ENCODE measurements at regions not wholly inside any gene's neighbourhood (a gene's known extent, or its start where the extent isn't known, plus 50 kb on each side); places are given as distances from the start of the nearest gene placed in this dataset.
A peak's percentile ranks its signal among the peaks of the same experiment; 100 is the strongest.
"Not testable (repeated sequence)": the region's sequence is repeated elsewhere in the genome, so short reads cannot be mapped to it uniquely, and the experiment has no call there.

GRCh38 chr7:136102881-136103280 lies 125.7 kb upstream of the MTPN start:
- H3K4me1 Mint-ChIP-seq, result no peaks in the 10 kb centered on the region
- H3K9me3 Mint-ChIP-seq, result peaks cover 12% of the 10 kb centered on the region
- no peaks in the 10 kb centered on the region for H3K36me3 Mint-ChIP-seq (ENCODE audit: low read depth)
- no peak for DNase-seq
- H3K27ac Mint-ChIP-seq, result no peak overlapping the region
- H3K4me3 Mint-ChIP-seq, result no peak overlapping the region
- H3K27me3 Mint-ChIP-seq, result no peaks in the 10 kb centered on the region
- ChIA-PET CTCF (interaction anchor here (1.0 kb wide), 1 partner anchor 13 kb away, joined by 6 read pairs; no protein-coding TSS in a partner anchor), POLR2A (no interaction called here)

- DNase-seq; H3K9me3 Mint-ChIP-seq; POLR2A ChIA-PET; H3K4me3 Mint-ChIP-seq; H3K36me3 Mint-ChIP-seq (ENCODE audit: low read depth); CTCF ChIA-PET; H3K4me1 Mint-ChIP-seq; H3K27me3 Mint-ChIP-seq; H3K27ac Mint-ChIP-seq: not testable (repeated sequence)
Measured at GRCh38 chr7:136092714-136093113, 115.6 kb upstream of the MTPN start.

- no peak overlapping the region for H3K4me3 Mint-ChIP-seq
- no peaks in the 10 kb centered on the region for H3K36me3 Mint-ChIP-seq (ENCODE audit: low read depth)
- H3K9me3 Mint-ChIP-seq, result peaks cover 2% of the 10 kb centered on the region
- CTCF ChIA-PET, result no interaction called here
- DNase-seq, result no peak
- no peaks in the 10 kb centered on the region for H3K27me3 Mint-ChIP-seq
- POLR2A ChIA-PET, result no interaction called here
- no peak overlapping the region for H3K27ac Mint-ChIP-seq
- no peaks in the 10 kb centered on the region for H3K4me1 Mint-ChIP-seq
Measured at GRCh38 chr7:136087881-136088280, 110.7 kb upstream of the MTPN start.

DNA sequence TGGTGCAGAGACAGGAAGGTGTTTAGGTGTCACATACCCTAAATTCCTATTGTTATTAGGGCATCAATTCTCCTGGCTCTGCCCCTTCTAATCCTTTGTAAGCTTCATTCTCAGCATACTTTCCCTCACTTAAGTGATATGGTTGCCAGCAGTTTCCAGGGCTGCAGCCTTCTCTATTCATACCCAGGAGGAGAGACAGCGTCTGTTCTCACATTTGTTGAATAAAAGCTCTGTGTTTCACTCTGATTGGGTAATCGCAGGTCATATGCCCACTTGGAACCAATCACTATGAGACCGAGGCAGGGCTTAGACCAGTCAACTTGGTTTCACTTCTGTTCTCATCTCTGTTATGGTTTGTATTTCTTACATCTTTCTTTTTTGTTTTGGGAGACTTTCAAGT lies 109.6 kb upstream of the MTPN start:
- POLR2A ChIA-PET, result no interaction called here
- H3K27ac Mint-ChIP-seq, result no peak overlapping the region
- H3K36me3 Mint-ChIP-seq (ENCODE audit: low read depth), result no peaks in the 10 kb centered on the region
- no peaks in the 10 kb centered on the region for H3K27me3 Mint-ChIP-seq
- no peaks in the 10 kb centered on the region for H3K9me3 Mint-ChIP-seq
- CTCF ChIA-PET, result no interaction called here
- H3K4me1 Mint-ChIP-seq, result no peaks in the 10 kb centered on the region
- peak; percentile 17 for DNase-seq
- H3K4me3 Mint-ChIP-seq, result no peak overlapping the region

DNA sequence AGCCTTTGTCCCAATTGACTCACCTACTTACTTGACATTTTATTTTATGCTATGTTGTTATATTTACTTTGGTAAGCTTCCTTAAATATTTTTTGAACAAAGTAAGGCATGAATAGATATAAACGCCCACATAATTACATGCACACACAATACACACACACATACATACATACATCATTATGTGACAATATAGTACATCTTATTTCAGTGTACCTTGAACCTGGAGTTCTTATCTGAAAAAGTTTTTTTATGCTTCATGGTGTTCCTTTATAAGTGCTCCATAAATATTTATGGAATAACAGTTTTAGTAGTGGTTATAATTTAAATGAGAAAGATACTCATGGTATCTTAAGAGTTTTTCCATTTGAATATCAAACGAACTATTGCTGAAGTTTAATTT lies 102.8 kb upstream of the MTPN start:
- Mint-ChIP-seq H3K27ac (no peak overlapping the region), H3K4me1 (no peaks in the 10 kb centered on the region), H3K9me3 (no peaks in the 10 kb centered on the region), H3K27me3 (no peaks in the 10 kb centered on the region), H3K36me3 (ENCODE audit: low read depth) (no peaks in the 10 kb centered on the region), H3K4me3 (no peak overlapping the region)
- ChIA-PET POLR2A (no interaction called here), CTCF (no interaction called here)
- DNase-seq, result no peak

DNA sequence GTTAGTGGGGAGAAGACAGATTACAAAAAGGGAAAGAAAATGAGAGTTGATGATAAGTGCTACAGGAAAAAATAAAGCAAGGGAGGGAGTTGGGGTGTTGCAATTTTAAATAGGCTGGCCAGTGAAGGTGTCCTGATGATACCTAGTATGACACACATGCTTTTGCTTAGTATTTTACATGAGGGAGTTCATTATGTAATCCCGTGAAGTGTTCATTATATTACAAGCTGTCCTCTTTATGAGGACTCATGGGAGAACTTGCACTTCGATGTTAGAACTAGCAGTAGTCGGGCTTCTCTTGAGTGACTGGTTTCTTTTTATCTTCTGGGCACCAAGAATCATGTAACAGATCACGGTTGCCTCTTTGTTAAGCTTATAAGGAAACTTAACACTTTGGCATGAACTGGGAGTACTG lies 102.3 kb upstream of the MTPN start:
- Mint-ChIP-seq H3K36me3 (ENCODE audit: low read depth) (no peaks in the 10 kb centered on the region), H3K27me3 (no peaks in the 10 kb centered on the region)
- POLR2A ChIA-PET, result no interaction called here

DNA sequence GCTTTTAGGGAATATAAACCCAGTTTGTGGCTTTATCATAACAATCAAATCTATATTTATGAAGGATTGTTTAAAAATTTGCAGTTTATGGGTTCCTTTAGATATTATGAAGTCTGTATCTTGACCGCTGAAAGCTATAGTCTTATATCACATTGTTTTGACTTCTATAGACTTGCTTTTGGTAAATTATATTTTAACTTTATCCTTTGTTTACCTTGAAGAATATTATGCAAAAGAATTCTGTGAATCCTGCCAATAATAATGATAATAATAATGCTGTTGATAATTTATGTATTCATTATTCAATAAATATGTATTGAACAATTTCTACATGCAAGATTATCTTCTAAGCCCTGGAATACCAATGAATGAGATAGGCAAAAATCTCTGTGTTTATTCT lies 101.9 kb upstream of the MTPN start:
- CTCF ChIA-PET, result no interaction called here

More for the DNA sequence above, 102.3 kb upstream of the MTPN start:
- no peaks in the 10 kb centered on the region for H3K9me3 Mint-ChIP-seq
- CTCF ChIA-PET, result no interaction called here
- no peaks in the 10 kb centered on the region for H3K4me1 Mint-ChIP-seq
- no peak for DNase-seq
- no peak overlapping the region for H3K4me3 Mint-ChIP-seq
- no peak overlapping the region for H3K27ac Mint-ChIP-seq

GRCh38 chr7:136078630-136079029 lies 101.5 kb upstream of the MTPN start:
- no peaks in the 10 kb centered on the region for H3K9me3 Mint-ChIP-seq
- POLR2A ChIA-PET, result no interaction called here
- CTCF ChIA-PET, result no interaction called here
- DNase-seq, result no peak
- H3K4me3 Mint-ChIP-seq, result no peak overlapping the region
- H3K27ac Mint-ChIP-seq, result no peak overlapping the region
- H3K36me3 Mint-ChIP-seq (ENCODE audit: low read depth), result no peaks in the 10 kb centered on the region
- no peaks in the 10 kb centered on the region for H3K27me3 Mint-ChIP-seq
- H3K4me1 Mint-ChIP-seq, result no peaks in the 10 kb centered on the region

More for the DNA sequence above, 101.9 kb upstream of the MTPN start:
- Mint-ChIP-seq H3K36me3 (ENCODE audit: low read depth) (no peaks in the 10 kb centered on the region), H3K27ac (no peak overlapping the region), H3K27me3 (no peaks in the 10 kb centered on the region), H3K4me3 (no peak overlapping the region), H3K9me3 (no peaks in the 10 kb centered on the region), H3K4me1 (no peaks in the 10 kb centered on the region)
- DNase-seq, result no peak
- POLR2A ChIA-PET, result no interaction called here

DNA sequence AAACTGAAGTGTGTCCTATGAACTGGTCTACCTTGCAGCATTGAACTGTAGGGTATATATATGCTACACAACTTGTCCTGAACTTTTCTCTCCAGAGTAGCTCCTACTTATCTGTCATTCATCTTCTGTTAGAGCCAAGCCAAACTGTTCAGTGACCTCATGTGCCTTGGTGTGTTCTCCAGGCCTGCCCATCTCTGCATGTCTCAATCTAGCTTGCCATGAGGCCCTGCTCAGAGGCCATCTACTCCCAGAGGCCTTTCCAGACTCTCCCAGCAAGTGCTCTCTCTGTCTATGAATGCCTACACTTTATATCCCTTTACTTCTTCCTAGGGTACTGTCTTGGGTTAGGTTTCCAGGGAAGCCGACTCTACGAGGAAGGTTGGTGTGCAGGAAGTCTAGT lies 99.8 kb upstream of the MTPN start:
- POLR2A ChIA-PET, result no interaction called here
- no peak for DNase-seq
- H3K27ac Mint-ChIP-seq, result no peak overlapping the region
- H3K27me3 Mint-ChIP-seq, result no peaks in the 10 kb centered on the region
- H3K9me3 Mint-ChIP-seq, result no peaks in the 10 kb centered on the region
- H3K4me1 Mint-ChIP-seq, result no peaks in the 10 kb centered on the region
- CTCF ChIA-PET, result no interaction called here
- H3K4me3 Mint-ChIP-seq, result no peak overlapping the region
- no peaks in the 10 kb centered on the region for H3K36me3 Mint-ChIP-seq (ENCODE audit: low read depth)

- H3K27ac Mint-ChIP-seq, result no peak overlapping the region
- no peaks in the 10 kb centered on the region for H3K4me1 Mint-ChIP-seq
- no peak for DNase-seq
- POLR2A ChIA-PET, result no interaction called here
- no peaks in the 10 kb centered on the region for H3K27me3 Mint-ChIP-seq
- no peak overlapping the region for H3K4me3 Mint-ChIP-seq
- CTCF ChIA-PET, result no interaction called here
- H3K36me3 Mint-ChIP-seq (ENCODE audit: low read depth), result no peaks in the 10 kb centered on the region
- no peaks in the 10 kb centered on the region for H3K9me3 Mint-ChIP-seq
Measured at GRCh38 chr7:136074843-136075242, 97.7 kb upstream of the MTPN start.

DNA sequence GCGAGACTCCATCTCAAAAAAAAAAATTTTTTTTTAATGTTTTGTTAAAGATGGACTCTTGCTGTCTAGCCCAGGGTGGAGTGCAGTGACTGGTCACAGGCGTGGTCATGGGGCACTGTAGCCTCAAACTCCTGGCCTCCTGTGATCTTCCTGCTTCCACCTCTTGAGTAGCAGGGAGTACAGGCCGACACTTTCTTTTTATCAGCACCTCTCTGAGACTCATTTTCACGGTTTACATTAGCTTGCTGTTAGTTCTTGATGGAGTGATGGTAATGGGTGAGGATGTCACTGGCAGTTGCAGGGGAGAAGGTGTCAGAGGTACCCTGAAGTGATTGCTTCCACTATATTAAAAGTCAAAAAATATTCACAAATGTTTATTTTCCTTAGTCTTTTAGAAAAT lies 95.3 kb upstream of the MTPN start:
- DNase-seq, result no peak
- Mint-ChIP-seq H3K4me1 (no peaks in the 10 kb centered on the region), H3K36me3 (ENCODE audit: low read depth) (no peaks in the 10 kb centered on the region), H3K4me3 (no peak overlapping the region), H3K9me3 (no peaks in the 10 kb centered on the region), H3K27ac (no peak overlapping the region), H3K27me3 (no peaks in the 10 kb centered on the region)
- ChIA-PET CTCF (no interaction called here), POLR2A (no interaction called here)

DNA sequence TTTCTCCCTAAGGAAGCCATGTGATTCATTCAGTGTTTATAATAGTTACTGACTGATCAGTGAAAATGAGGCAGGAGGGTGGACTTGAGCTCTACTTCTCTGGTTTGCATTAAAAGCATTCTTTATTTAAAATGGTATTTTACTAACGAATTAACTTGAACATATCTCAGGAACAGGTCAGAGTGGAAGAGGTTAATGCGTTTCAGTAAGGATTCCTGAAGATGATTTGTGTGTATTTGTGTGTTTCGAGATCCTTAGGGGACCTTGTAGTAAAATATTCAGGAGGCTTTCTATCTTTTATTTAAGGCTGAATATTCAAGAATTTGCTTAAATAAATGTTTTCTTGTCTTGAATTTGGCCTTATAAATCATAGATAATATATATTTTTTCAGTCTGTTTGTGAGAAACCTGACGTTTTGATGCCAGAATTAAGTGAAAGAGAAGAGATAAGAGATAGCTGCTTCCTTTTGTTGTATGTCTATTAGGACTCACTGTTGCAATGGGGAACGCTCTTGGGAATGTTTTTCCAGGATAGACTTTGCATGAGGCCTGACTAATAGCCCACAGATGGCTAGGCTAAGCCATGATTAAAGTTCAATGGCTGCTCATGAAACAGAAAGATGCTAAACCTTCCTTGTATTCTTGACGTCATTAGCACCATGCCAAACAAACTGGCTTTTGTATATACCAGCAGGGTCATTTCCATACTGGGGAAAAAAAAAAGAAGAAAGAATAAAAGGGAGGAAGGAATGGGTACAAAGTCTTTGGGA lies 93.8 kb upstream of the MTPN start:
- CTCF ChIA-PET, result no interaction called here
- POLR2A ChIA-PET, result no interaction called here
- Mint-ChIP-seq H3K4me1 (no peaks in the 10 kb centered on the region), H3K36me3 (ENCODE audit: low read depth) (no peaks in the 10 kb centered on the region), H3K27ac (no peak overlapping the region), H3K27me3 (no peaks in the 10 kb centered on the region), H3K9me3 (peaks cover 3% of the 10 kb centered on the region), H3K4me3 (no peak overlapping the region)
- DNase-seq, result no peak

DNA sequence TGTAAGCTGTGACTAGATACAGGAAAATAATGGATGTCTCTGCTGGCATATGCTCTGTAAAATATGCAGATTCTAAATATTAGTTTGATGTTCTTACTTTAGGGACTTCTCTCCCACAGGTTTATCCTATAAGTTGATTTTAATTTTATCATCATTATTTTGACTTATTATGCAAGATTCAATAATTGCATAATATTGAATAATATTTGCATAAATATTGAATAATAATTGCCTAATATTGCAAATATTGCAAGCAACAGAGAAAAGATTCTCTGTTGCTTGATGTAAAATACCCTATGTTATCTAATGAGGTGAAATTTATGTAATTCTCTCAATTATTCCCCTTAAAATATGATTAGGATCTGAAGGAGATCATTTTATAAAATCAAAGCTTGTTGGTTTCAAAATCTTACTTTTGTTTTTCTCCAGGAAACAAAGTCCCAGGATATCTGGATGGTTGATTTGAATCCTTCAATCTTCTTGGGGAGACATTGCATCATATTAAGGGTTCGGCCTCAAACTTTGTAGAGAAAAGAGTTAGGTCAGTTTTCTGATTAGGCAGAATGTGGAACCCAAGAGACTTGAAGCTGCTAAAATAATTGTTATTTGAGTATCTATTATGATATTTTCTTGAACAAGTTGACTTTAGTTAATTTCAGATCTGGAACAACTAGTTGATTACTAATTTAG lies 92.8 kb upstream of the MTPN start:
- ChIA-PET POLR2A (no interaction called here), CTCF (no interaction called here)
- peaks cover 3% of the 10 kb centered on the region for H3K9me3 Mint-ChIP-seq
- no peak overlapping the region for H3K4me3 Mint-ChIP-seq
- no peak overlapping the region for H3K27ac Mint-ChIP-seq
- no peak for DNase-seq
- no peaks in the 10 kb centered on the region for H3K4me1 Mint-ChIP-seq
- H3K27me3 Mint-ChIP-seq, result no peaks in the 10 kb centered on the region
- no peaks in the 10 kb centered on the region for H3K36me3 Mint-ChIP-seq (ENCODE audit: low read depth)

DNA sequence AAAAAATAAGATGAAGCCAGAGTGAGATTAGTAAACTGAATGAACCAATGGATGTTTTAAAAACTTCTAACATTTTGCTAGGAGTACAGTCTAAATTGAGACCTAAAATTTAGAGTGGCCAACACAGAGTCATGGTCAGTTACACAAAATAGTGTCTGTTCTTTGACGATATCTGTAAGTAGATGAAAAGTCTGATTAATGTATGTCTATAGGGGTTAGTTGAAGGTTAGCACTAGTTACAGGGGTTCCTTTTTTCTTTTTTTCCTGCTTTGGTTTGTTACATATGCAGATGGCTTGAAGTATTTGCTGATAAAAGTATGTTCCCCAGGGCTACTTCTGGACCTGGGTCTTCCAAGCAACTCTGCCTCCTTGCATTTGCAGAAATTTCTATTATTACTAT lies 90.1 kb upstream of the MTPN start:
- H3K4me3 Mint-ChIP-seq, result no peak overlapping the region
- CTCF ChIA-PET, result no interaction called here
- DNase-seq, result no peak
- POLR2A ChIA-PET, result no interaction called here
- H3K36me3 Mint-ChIP-seq (ENCODE audit: low read depth), result no peaks in the 10 kb centered on the region
- peaks cover 2% of the 10 kb centered on the region for H3K4me1 Mint-ChIP-seq
- peaks cover 3% of the 10 kb centered on the region for H3K9me3 Mint-ChIP-seq
- H3K27me3 Mint-ChIP-seq, result no peaks in the 10 kb centered on the region
- no peak overlapping the region for H3K27ac Mint-ChIP-seq

All from activated CD4-positive, alpha-beta memory T cell treated with anti-CD3 and anti-CD28 coated beads, Interleukin-2, amount 10 ng/mL, durations not matched to agents 7 days and 5 days (primary cell).